ENCODE measurements at regions not wholly inside any gene's neighbourhood (a gene's known extent, or its start where the extent isn't known, plus 50 kb on each side); places are given as distances from the start of the nearest gene placed in this dataset.

- H3K56ac ChIP-seq (ENCODE audit: extremely low read depth, insufficient read depth, low read length), result no peak overlapping the region
- no peak overlapping the region for H2BK120ac ChIP-seq (ENCODE audit: low read depth, low read length)
- no peak overlapping the region for H2AK5ac ChIP-seq (ENCODE audit: low read depth, low read length)
- H3K4me2 ChIP-seq (ENCODE audit: low read depth, low read length), result no peak overlapping the region
- no peaks in the 10 kb centered on the region for H3K4me1 ChIP-seq (ENCODE audit: control insufficient read depth, insufficient read depth, low read length)
- no peak overlapping the region for H2BK15ac ChIP-seq (ENCODE audit: low read depth, low read length)
- no peaks in the 10 kb centered on the region for H3K9me1 ChIP-seq (ENCODE audit: insufficient read depth, low read length)
- no peaks in the 10 kb centered on the region for H4K20me1 ChIP-seq (ENCODE audit: insufficient read depth, low read length)
- H3K14ac ChIP-seq (replicated peaks; ENCODE audit: low read depth, low read length), result no peak overlapping the region
- H3K9ac ChIP-seq (ENCODE audit: low read depth, low read length), result no peak overlapping the region
- no peak overlapping the region for H3K4ac ChIP-seq (ENCODE audit: low read depth, low read length)
- H3K9me3 ChIP-seq (ENCODE audit: control insufficient read depth, insufficient read depth, low read length), result no peaks in the 10 kb centered on the region
- H4K8ac ChIP-seq (ENCODE audit: low read depth in 2 of 2, low read length in 2 of 2), result no peak overlapping the region
- no peak overlapping the region for H2BK5ac ChIP-seq (ENCODE audit: low read depth, low read length, poor library complexity, severe bottlenecking)
- no peaks in the 10 kb centered on the region for H3K27me3 ChIP-seq (ENCODE audit: control insufficient read depth, insufficient read depth, low read length)
- no peak overlapping the region for H4K5ac ChIP-seq (ENCODE audit: low read depth, low read length)
- no peak overlapping the region for H2BK20ac ChIP-seq (ENCODE audit: low read depth, low read length)
- no peak overlapping the region for H2AFZ ChIP-seq (replicated peaks; ENCODE audit: low read length, poor library complexity)
- 0% methylated on average over 1 of the region's 2 CpGs; no CpG with 5 or more reads in 1 of the 2 experiments for WGBS, 2 experiments (ENCODE audit: extremely low coverage in 2 of 2, insufficient read length in 1 of 2)
- dilution Hi-C loops (cut with HindIII; ENCODE audit: low sequenced_read_pairs, unreplicated experiment) (no loop called here), in situ Hi-C loops (cut with MboI; ENCODE audit: low sequenced_read_pairs) (no loop called here), intact Hi-C loops (cut with micrococcal nuclease) (no loop called here)
- ChIA-PET CTCF (interaction anchor here (0.6 kb wide), 1 partner anchor 53 kb away, joined by 3 read pairs; no protein-coding TSS in a partner anchor), POLR2A (ENCODE audit: unreplicated experiment) (no interaction called here)
- H3K4me3 ChIP-seq (ENCODE audit: insufficient read depth, low read depth, low read length), result no peak overlapping the region
- BruUV-seq (replicated peaks), result no TSS peak
- no peak for TF ChIP-seq CEBPB (IDR thresholded peaks at IDR 0.05; ENCODE audit: low read depth, low read length)
- no peak for TF ChIP-seq RAD21 (IDR thresholded peaks at IDR 0.05; ENCODE audit: low read length)
- TF ChIP-seq SMC3 (IDR thresholded peaks at IDR 0.05; ENCODE audit: low read depth, low read length), result no peak
- no peak for TF ChIP-seq MAFK (IDR thresholded peaks at IDR 0.05; ENCODE audit: low read depth, low read length)
- TF ChIP-seq FOS (IDR thresholded peaks at IDR 0.05; ENCODE audit: low read depth, low read length), result no peak
- TF ChIP-seq MAZ (IDR thresholded peaks at IDR 0.05; ENCODE audit: borderline replicate concordance, low read depth, low read length), result no peak
- TF ChIP-seq, protein P1, sequence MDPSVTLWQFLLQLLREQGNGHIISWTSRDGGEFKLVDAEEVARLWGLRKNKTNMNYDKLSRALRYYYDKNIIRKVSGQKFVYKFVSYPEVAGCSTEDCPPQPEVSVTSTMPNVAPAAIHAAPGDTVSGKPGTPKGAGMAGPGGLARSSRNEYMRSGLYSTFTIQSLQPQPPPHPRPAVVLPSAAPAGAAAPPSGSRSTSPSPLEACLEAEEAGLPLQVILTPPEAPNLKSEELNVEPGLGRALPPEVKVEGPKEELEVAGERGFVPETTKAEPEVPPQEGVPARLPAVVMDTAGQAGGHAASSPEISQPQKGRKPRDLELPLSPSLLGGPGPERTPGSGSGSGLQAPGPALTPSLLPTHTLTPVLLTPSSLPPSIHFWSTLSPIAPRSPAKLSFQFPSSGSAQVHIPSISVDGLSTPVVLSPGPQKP (IDR thresholded peaks at IDR 0.05; ENCODE audit: borderline replicate concordance, low read depth, low read length), result no peak
- no peak for TF ChIP-seq RFX5 (IDR thresholded peaks at IDR 0.05; ENCODE audit: low read depth, low read length)
- TF ChIP-seq USF2 (IDR thresholded peaks at IDR 0.05; ENCODE audit: low read depth, low read length), result no peak
- no peak for TF ChIP-seq NFE2L2 (IDR thresholded peaks at IDR 0.05; ENCODE audit: low read depth, low read length)
- no peak for TF ChIP-seq MXI1 (IDR thresholded peaks at IDR 0.05; ENCODE audit: borderline replicate concordance, low read depth, low read length)
- no peak overlapping the region for H2AK9ac ChIP-seq (replicated peaks; ENCODE audit: low read depth, low read length, poor library complexity)
- H3K18ac ChIP-seq (ENCODE audit: low read depth, low read length), result no peak overlapping the region
- H3K79me1 ChIP-seq (ENCODE audit: low read depth in 1 of 2, low read length in 2 of 2), result no peaks in the 10 kb centered on the region
- DNase-seq, result no peak
- ATAC-seq (ENCODE audit: low read depth), result no peak
- no peaks in the 10 kb centered on the region for H3K36me3 ChIP-seq (ENCODE audit: control insufficient read depth, insufficient read depth, low read length)
- H3K27ac ChIP-seq (ENCODE audit: insufficient read depth, low read length), result no peak overlapping the region
- H4K91ac ChIP-seq (ENCODE audit: insufficient read depth, low read depth, low read length), result no peak overlapping the region
- no peak overlapping the region for H3K23ac ChIP-seq (ENCODE audit: low read depth, low read length)
These were observed 1197.5 kb upstream of the C9orf72 start for GRCh38 chr9:28770827-28771226.
